GM19239 (cell line): ENCODE measurements at regions not wholly inside any gene's neighbourhood (a gene's known extent, or its start where the extent isn't known, plus 50 kb on each side); places are given as distances from the start of the nearest gene placed in this dataset.

ENCODE experiments used
- DNase-seq: peaks from one replicate; pipeline ENCODE4 v3.0.0; 2011; ENCODE audit warnings: low spot score; ENCODE audit not compliant: insufficient read length
- FAIRE-seq: peaks from 2 replicates; lab custom pipeline; 2011; peaks lifted over from hg19 to GRCh38; lab: Jason Lieb, UNC

- FAIRE-seq (no peak), DNase-seq (no peak)
Measured at GRCh38 chr3:115436767-115437301, 186.5 kb upstream of the GAP43 start.

- FAIRE-seq (no peak), DNase-seq (no peak)
Measured at GRCh38 chr3:115438799-115439198, 184.5 kb upstream of the GAP43 start.

GRCh38 chr3:115445559-115445958 is 177.8 kb upstream of the GAP43 start:
- no peak for FAIRE-seq
- no peak for DNase-seq

- no peak for FAIRE-seq
Measured at GRCh38 chr3:115448851-115449250, 174.5 kb upstream of the GAP43 start.

GRCh38 chr3:115450036-115450435 is 173.3 kb upstream of the GAP43 start:
- FAIRE-seq (no peak), DNase-seq (no peak)

More at GRCh38 chr3:115448851-115449250, 174.5 kb upstream of the GAP43 start:
- no peak for DNase-seq

GRCh38 chr3:115464036-115464435 is 159.3 kb upstream of the GAP43 start:
- FAIRE-seq: no peak
- no peak for DNase-seq

GRCh38 chr3:115469649-115470048 is 153.7 kb upstream of the GAP43 start:
- FAIRE-seq (no peak), DNase-seq (no peak)

- no peak for DNase-seq
- FAIRE-seq: no peak
Measured at GRCh38 chr3:115470254-115470653, 153.1 kb upstream of the GAP43 start.

GRCh38 chr3:115475178-115476041 is 147.9 kb upstream of the GAP43 start:
- no peak for FAIRE-seq
- no peak for DNase-seq

- no peak for FAIRE-seq
- DNase-seq: no peak
Measured at GRCh38 chr3:115476472-115476871, 146.8 kb upstream of the GAP43 start.

GRCh38 chr3:115478359-115478758 is 145.0 kb upstream of the GAP43 start:
- no peak for FAIRE-seq
- DNase-seq: no peak

- FAIRE-seq (no peak), DNase-seq (no peak)
Measured at GRCh38 chr3:115486880-115487279, 136.4 kb upstream of the GAP43 start.

- FAIRE-seq (no peak), DNase-seq (no peak)
Measured at GRCh38 chr3:115487968-115488367, 135.3 kb upstream of the GAP43 start.

- DNase-seq (no peak), FAIRE-seq (no peak)
Measured at GRCh38 chr3:115488409-115488808, 134.9 kb upstream of the GAP43 start.

- no peak for DNase-seq
- FAIRE-seq: no peak
Measured at GRCh38 chr3:115494826-115495225, 128.5 kb upstream of the GAP43 start.

- FAIRE-seq: no peak
Measured at GRCh38 chr3:115498421-115498820, 124.9 kb upstream of the GAP43 start.

GRCh38 chr3:115498898-115499297 is 124.4 kb upstream of the GAP43 start:
- DNase-seq (no peak), FAIRE-seq (no peak)

More at GRCh38 chr3:115498421-115498820, 124.9 kb upstream of the GAP43 start:
- DNase-seq: no peak

GRCh38 chr3:115499666-115500065 is 123.6 kb upstream of the GAP43 start:
- no peak for FAIRE-seq
- no peak for DNase-seq

GRCh38 chr3:115500795-115501194 is 122.5 kb upstream of the GAP43 start:
- no peak for FAIRE-seq
- DNase-seq: no peak

GRCh38 chr3:115502128-115502527 is 121.2 kb upstream of the GAP43 start:
- no peak for FAIRE-seq
- no peak for DNase-seq

GRCh38 chr3:115503394-115503793 is 119.9 kb upstream of the GAP43 start:
- FAIRE-seq (no peak), DNase-seq (no peak)

- no peak for FAIRE-seq
- DNase-seq: no peak
Measured at GRCh38 chr3:115508562-115508961, 114.7 kb upstream of the GAP43 start.
